ENCODE measurements at regions not wholly inside any gene's neighbourhood (a gene's known extent, or its start where the extent isn't known, plus 50 kb on each side); places are given as distances from the start of the nearest gene placed in this dataset.

GRCh38 chr3:132953683-132954082 is 84.5 kb upstream of the TMEM108 start:
- FAIRE-seq (no peak), ATAC-seq (no peak), DNase-seq (ENCODE audit: extremely low read depth in 1 of 4, low spot score in 3 of 4) (no peak)
- Histone ChIP-seq H2AFZ (ENCODE audit: low read depth, low read length) (no peak overlapping the region), H3K4me3 (no peak overlapping the region), H3K9ac (ENCODE audit: insufficient read depth in 1 of 2, low read depth in 2 of 2, low read length in 2 of 2) (no peak overlapping the region), H3K9me3 (replicated peaks; ENCODE audit: control insufficient read depth, insufficient read depth, low read depth, low read length) (no peaks in the 10 kb centered on the region), H4K20me1 (replicated peaks; ENCODE audit: control insufficient read depth, insufficient read depth, low read length) (no peaks in the 10 kb centered on the region), H3K36me3 (ENCODE audit: control insufficient read depth, insufficient read depth, low read length) (no peaks in the 10 kb centered on the region), H3K4me1 (replicated peaks in 1 of 2; ENCODE audit: control insufficient read depth in 2 of 2, insufficient read depth in 2 of 2, low read length in 2 of 2) (no peaks in the 10 kb centered on the region), H3K27ac (ENCODE audit: extremely low read depth, low read depth, low read length) (no peak overlapping the region), H3K4me2 (ENCODE audit: insufficient read depth, low read length) (no peak overlapping the region), H3K9me1 (ENCODE audit: control insufficient read depth, insufficient read depth, low read length) (no peaks in the 10 kb centered on the region), H3K79me2 (ENCODE audit: control insufficient read depth, insufficient read depth, low read length) (no peaks in the 10 kb centered on the region), H3K27me3 (ENCODE audit: control insufficient read depth in 2 of 2, insufficient read depth in 2 of 2, low read length in 2 of 2) (no peaks in the 10 kb centered on the region)
- in situ Hi-C loops (cut with MboI): no loop called here
- ChIA-PET POLR2A (no interaction called here), CTCF (ENCODE audit: low intra/inter-chr PET ratio) (no interaction called here)
- intact Hi-C loops (cut with micrococcal nuclease): no loop called here
- TF ChIP-seq COPS2 (conservative IDR thresholded peaks at IDR 0.05): no peak
- TF ChIP-seq CEBPB (tag; IDR thresholded peaks at IDR 0.05): no peak
- 31% methylated on average over 1 of the region's 1 CpG for WGBS (ENCODE audit: insufficient coverage, low coverage, missing lambda C conversion rate)
- no TSS peak for BruUV-seq (replicated peaks)

DNA sequence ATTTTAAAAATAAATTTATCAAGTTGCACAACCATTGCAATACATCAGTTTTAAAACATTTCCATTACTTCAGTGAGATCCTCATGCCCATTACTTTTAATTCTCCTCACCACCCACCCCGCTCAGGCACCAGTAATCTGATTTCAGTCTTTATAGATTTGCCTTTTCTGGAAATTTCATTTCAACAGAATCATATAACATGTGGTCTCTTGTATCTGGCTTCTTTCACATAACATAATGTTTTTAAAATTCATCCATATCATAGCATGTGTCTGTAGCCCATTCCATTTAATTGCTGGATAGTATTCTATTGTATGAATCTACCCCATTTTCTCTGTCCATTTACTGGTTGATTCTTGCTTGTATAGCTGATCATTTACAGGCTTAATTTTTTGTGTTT is 110.3 kb upstream of the TMEM108 start:
- intact Hi-C loops (cut with micrococcal nuclease) (loop anchor here (10.0 kb wide), 1 partner anchor 123 kb away; no protein-coding TSS in a partner anchor), in situ Hi-C loops (cut with MboI) (no loop called here)
- Histone ChIP-seq H3K4me2 (ENCODE audit: insufficient read depth, low read length) (no peak overlapping the region), H3K27ac (ENCODE audit: extremely low read depth, low read depth, low read length) (no peak overlapping the region), H3K4me1 (replicated peaks in 1 of 2; ENCODE audit: control insufficient read depth in 2 of 2, insufficient read depth in 2 of 2, low read length in 2 of 2) (peaks cover 0 to 7% of the 10 kb centered on the region in 2 experiments; a peak in 3 of 5 replicates), H3K36me3 (ENCODE audit: control insufficient read depth, insufficient read depth, low read length) (no peaks in the 10 kb centered on the region), H2AFZ (ENCODE audit: low read depth, low read length) (no peak overlapping the region), H3K4me3 (no peak overlapping the region), H3K9ac (ENCODE audit: insufficient read depth in 1 of 2, low read depth in 2 of 2, low read length in 2 of 2) (no peak overlapping the region), H4K20me1 (replicated peaks; ENCODE audit: control insufficient read depth, insufficient read depth, low read length) (no peaks in the 10 kb centered on the region), H3K27me3 (ENCODE audit: control insufficient read depth in 2 of 2, insufficient read depth in 2 of 2, low read length in 2 of 2) (no peaks in the 10 kb centered on the region), H3K9me1 (ENCODE audit: control insufficient read depth, insufficient read depth, low read length) (no peaks in the 10 kb centered on the region), H3K9me3 (replicated peaks; ENCODE audit: control insufficient read depth, insufficient read depth, low read depth, low read length) (no peaks in the 10 kb centered on the region; the same call in 1 of the 2 replicates), H3K79me2 (ENCODE audit: control insufficient read depth, insufficient read depth, low read length) (no peaks in the 10 kb centered on the region)
- TF ChIP-seq PHB (CRISPR knock-in tag; IDR thresholded peaks at IDR 0.05) (no peak), LEF1 (IDR thresholded peaks at IDR 0.05) (no peak), RFX5 (IDR thresholded peaks at IDR 0.05; ENCODE audit: low read depth, low read length) (no peak), TRIM25 (IDR thresholded peaks at IDR 0.05; ENCODE audit: borderline replicate concordance) (no peak), SLC30A9 (CRISPR knock-in tag; IDR thresholded peaks at IDR 0.05) (no peak), MTF1 (CRISPR knock-in tag; IDR thresholded peaks at IDR 0.05; ENCODE audit: borderline replicate concordance) (no peak), KHSRP (IDR thresholded peaks at IDR 0.05) (no peak), LARP7 (IDR thresholded peaks at IDR 0.05) (no peak), ARHGAP35 (IDR thresholded peaks at IDR 0.05; ENCODE audit: partially characterized antibody) (no peak)
- TF ChIP-seq, protein P1, sequence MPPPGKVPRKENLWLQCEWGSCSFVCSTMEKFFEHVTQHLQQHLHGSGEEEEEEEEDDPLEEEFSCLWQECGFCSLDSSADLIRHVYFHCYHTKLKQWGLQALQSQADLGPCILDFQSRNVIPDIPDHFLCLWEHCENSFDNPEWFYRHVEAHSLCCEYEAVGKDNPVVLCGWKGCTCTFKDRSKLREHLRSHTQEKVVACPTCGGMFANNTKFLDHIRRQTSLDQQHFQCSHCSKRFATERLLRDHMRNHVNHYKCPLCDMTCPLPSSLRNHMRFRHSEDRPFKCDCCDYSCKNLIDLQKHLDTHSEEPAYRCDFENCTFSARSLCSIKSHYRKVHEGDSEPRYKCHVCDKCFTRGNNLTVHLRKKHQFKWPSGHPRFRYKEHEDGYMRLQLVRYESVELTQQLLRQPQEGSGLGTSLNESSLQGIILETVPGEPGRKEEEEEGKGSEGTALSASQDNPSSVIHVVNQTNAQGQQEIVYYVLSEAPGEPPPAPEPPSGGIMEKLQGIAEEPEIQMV (tag; conservative IDR thresholded peaks at IDR 0.05; ENCODE audit: low read depth): no peak
- ChIA-PET POLR2A (interaction anchor here (0.5 kb wide), 1 partner anchor 30 kb away, joined by 3 read pairs; no protein-coding TSS in a partner anchor), CTCF (ENCODE audit: low intra/inter-chr PET ratio) (no interaction called here)
- FAIRE-seq: no peak
- no peak for DNase-seq (ENCODE audit: extremely low read depth in 1 of 4, low spot score in 3 of 4)
- 82% methylated on average over 1 of the region's 1 CpG for WGBS (ENCODE audit: insufficient coverage, low coverage, missing lambda C conversion rate)
- BruUV-seq (replicated peaks): no TSS peak
- ATAC-seq: no peak
